ENCODE measurements at regions not wholly inside any gene's neighbourhood (a gene's known extent, or its start where the extent isn't known, plus 50 kb on each side); places are given as distances from the start of the nearest gene placed in this dataset.

DNA sequence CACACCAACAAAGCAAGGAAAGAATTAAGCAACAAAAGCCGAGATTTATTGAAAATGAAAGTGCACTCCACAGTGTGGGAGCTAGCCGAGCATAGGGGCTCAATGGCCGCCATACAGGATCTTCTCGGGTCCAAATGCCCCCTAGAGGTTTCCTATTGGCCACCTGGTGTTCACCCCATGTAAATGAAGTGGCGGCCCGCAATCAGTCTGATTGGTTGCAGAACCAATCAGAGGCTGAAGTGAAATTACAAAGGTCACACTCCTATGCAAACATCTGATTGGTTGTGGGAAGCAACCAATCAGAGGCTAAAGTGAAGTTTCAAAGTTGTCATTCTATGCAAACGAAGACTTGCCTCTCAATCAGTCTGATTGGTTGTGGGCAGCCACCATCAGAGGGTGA is 61.8 kb upstream of the SLC35B4 start:
- intact Hi-C loops (cut with micrococcal nuclease; ENCODE audit: unreplicated experiment) (no loop called here), in situ Hi-C loops (cut with HindIII; ENCODE audit: low pct_unique_long_range_greater_than_20kb, low sequenced_read_pairs) (no loop called here)
- Histone ChIP-seq H3K27me3 (ENCODE audit: control insufficient read depth, insufficient read depth, low read length) (peaks cover 6% of the 10 kb centered on the region; the same call in 1 of the 2 replicates), H3K36me3 (ENCODE audit: control insufficient read depth, insufficient read depth, low read length) (no peaks in the 10 kb centered on the region), H3K9me3 (ENCODE audit: control insufficient read depth, insufficient read depth, low read depth, low read length) (no peaks in the 10 kb centered on the region), H3K4me3 (ENCODE audit: low read depth in 2 of 2, low read length in 2 of 2) (peak overlapping the region in 1 of 2 experiments; percentile 1; a peak in 1 of 4 replicates), H3K27ac (ENCODE audit: low read length) (no peak overlapping the region), H3K4me1 (ENCODE audit: control insufficient read depth, insufficient read depth, low read length) (no peaks in the 10 kb centered on the region)
- DNase-seq (ENCODE audit: low read depth, low spot score) (no peak), ATAC-seq (no peak)
- ChIA-PET POLR2A (no interaction called here), CTCF (no interaction called here)
- no peak for TF ChIP-seq POLR2AphosphoS5 (IDR thresholded peaks at IDR 0.05; ENCODE audit: low read depth, low read length)
- TF ChIP-seq, protein P1, sequence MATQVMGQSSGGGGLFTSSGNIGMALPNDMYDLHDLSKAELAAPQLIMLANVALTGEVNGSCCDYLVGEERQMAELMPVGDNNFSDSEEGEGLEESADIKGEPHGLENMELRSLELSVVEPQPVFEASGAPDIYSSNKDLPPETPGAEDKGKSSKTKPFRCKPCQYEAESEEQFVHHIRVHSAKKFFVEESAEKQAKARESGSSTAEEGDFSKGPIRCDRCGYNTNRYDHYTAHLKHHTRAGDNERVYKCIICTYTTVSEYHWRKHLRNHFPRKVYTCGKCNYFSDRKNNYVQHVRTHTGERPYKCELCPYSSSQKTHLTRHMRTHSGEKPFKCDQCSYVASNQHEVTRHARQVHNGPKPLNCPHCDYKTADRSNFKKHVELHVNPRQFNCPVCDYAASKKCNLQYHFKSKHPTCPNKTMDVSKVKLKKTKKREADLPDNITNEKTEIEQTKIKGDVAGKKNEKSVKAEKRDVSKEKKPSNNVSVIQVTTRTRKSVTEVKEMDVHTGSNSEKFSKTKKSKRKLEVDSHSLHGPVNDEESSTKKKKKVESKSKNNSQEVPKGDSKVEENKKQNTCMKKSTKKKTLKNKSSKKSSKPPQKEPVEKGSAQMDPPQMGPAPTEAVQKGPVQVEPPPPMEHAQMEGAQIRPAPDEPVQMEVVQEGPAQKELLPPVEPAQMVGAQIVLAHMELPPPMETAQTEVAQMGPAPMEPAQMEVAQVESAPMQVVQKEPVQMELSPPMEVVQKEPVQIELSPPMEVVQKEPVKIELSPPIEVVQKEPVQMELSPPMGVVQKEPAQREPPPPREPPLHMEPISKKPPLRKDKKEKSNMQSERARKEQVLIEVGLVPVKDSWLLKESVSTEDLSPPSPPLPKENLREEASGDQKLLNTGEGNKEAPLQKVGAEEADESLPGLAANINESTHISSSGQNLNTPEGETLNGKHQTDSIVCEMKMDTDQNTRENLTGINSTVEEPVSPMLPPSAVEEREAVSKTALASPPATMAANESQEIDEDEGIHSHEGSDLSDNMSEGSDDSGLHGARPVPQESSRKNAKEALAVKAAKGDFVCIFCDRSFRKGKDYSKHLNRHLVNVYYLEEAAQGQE (IDR thresholded peaks at IDR 0.05; ENCODE audit: insufficient read depth in 1 of 2, low read depth in 2 of 2, low read length in 1 of 2) = no peak
- no peak for TF ChIP-seq SIN3A (IDR thresholded peaks at IDR 0.05; ENCODE audit: borderline replicate concordance, insufficient read depth, low read depth, low read length)
- no peak for TF ChIP-seq TCF7L2 (IDR thresholded peaks at IDR 0.05; ENCODE audit: low read depth, low read length)
- TF ChIP-seq, protein P2, sequence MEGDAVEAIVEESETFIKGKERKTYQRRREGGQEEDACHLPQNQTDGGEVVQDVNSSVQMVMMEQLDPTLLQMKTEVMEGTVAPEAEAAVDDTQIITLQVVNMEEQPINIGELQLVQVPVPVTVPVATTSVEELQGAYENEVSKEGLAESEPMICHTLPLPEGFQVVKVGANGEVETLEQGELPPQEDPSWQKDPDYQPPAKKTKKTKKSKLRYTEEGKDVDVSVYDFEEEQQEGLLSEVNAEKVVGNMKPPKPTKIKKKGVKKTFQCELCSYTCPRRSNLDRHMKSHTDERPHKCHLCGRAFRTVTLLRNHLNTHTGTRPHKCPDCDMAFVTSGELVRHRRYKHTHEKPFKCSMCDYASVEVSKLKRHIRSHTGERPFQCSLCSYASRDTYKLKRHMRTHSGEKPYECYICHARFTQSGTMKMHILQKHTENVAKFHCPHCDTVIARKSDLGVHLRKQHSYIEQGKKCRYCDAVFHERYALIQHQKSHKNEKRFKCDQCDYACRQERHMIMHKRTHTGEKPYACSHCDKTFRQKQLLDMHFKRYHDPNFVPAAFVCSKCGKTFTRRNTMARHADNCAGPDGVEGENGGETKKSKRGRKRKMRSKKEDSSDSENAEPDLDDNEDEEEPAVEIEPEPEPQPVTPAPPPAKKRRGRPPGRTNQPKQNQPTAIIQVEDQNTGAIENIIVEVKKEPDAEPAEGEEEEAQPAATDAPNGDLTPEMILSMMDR (IDR thresholded peaks at IDR 0.05) = no peak
- BruUV-seq (replicated peaks) = no TSS peak

DNA sequence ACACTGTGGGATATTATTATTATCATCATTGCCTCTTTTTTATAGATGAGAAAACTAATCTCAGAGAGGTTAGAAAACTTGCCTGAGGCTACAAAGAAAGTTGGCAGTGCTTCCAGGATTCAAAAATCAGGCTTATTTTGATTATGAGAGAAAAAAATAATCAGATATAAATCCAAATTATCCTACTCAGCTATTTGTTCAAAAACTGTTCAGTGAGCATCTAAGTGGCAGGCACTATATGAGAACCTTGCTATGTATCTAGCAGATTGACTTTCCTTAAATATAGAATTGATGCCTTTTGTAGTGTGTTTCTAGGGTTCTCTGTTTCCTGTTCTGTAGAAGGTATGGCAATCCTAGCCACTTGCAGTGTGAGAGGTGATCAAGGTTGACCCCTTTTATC is 60.0 kb upstream of the SLC35B4 start:
- no peaks in the 10 kb centered on the region for H3K9me3 ChIP-seq (ENCODE audit: control insufficient read depth, insufficient read depth, low read depth, low read length)
- H3K36me3 ChIP-seq (ENCODE audit: control insufficient read depth, insufficient read depth, low read length) = no peaks in the 10 kb centered on the region
- TF ChIP-seq TCF7L2 (IDR thresholded peaks at IDR 0.05; ENCODE audit: low read depth, low read length) (no peak), SIN3A (IDR thresholded peaks at IDR 0.05; ENCODE audit: borderline replicate concordance, insufficient read depth, low read depth, low read length) (no peak), POLR2AphosphoS5 (IDR thresholded peaks at IDR 0.05; ENCODE audit: low read depth, low read length) (no peak)
- TF ChIP-seq, protein P2 (IDR thresholded peaks at IDR 0.05) = no peak
- TF ChIP-seq, protein P1 (IDR thresholded peaks at IDR 0.05; ENCODE audit: insufficient read depth in 1 of 2, low read depth in 2 of 2, low read length in 1 of 2) = no peak
- CTCF ChIA-PET = no interaction called here
- POLR2A ChIA-PET = no interaction called here
- in situ Hi-C loops (cut with HindIII; ENCODE audit: low pct_unique_long_range_greater_than_20kb, low sequenced_read_pairs) = no loop called here
- intact Hi-C loops (cut with micrococcal nuclease; ENCODE audit: unreplicated experiment) = no loop called here
- 0 out of 2 replicates have a peak, but pooled peaks cover 8% of the 10 kb centered on the region for H3K27me3 ChIP-seq (ENCODE audit: control insufficient read depth, insufficient read depth, low read length)
- no peak overlapping the region for H3K4me3 ChIP-seq (ENCODE audit: low read depth in 2 of 2, low read length in 2 of 2)
- DNase-seq (ENCODE audit: low read depth, low spot score) (no peak), ATAC-seq (no peak)
- no TSS peak for BruUV-seq (replicated peaks)
- no peak overlapping the region for H3K27ac ChIP-seq (ENCODE audit: low read length)
- no peaks in the 10 kb centered on the region for H3K4me1 ChIP-seq (ENCODE audit: control insufficient read depth, insufficient read depth, low read length)
